GM19328 (cell line): ENCODE measurements at regions not wholly inside any gene's neighbourhood (a gene's known extent, or its start where the extent isn't known, plus 50 kb on each side); places are given as distances from the start of the nearest gene placed in this dataset.
"Not testable (repeated sequence)": the region's sequence is repeated elsewhere in the genome, so short reads cannot be mapped to it uniquely, and the experiment has no call there.

Experiments
- ATAC-seq: cut with Tn5 transposase; IDR thresholded peaks from one replicate; pipeline ENCODE4 v1.9.1; 2021; ENCODE audit warnings: mild to moderate bottlenecking, moderate library complexity; ENCODE audit not compliant: unreplicated experiment

GRCh38 chr10:53356616-53357349 is 584.2 kb upstream of the MBL2 start:
- ATAC-seq, result no peak

- ATAC-seq, result not testable (repeated sequence)
Measured at GRCh38 chr10:53342531-53342930, 569.9 kb upstream of the MBL2 start.

GRCh38 chr10:53338199-53338598 is 565.6 kb upstream of the MBL2 start:
- not testable (repeated sequence) for ATAC-seq

GRCh38 chr10:53335803-53336422 is 563.3 kb upstream of the MBL2 start:
- ATAC-seq, result not testable (repeated sequence)

GRCh38 chr10:53331460-53331859 is 558.9 kb upstream of the MBL2 start:
- ATAC-seq, result no peak

- not testable (repeated sequence) for ATAC-seq
Measured at GRCh38 chr10:53326401-53327305, 554.1 kb upstream of the MBL2 start.

GRCh38 chr10:53325066-53325465 is 552.5 kb upstream of the MBL2 start:
- ATAC-seq, result no peak

GRCh38 chr10:53315709-53316108 is 543.1 kb upstream of the MBL2 start:
- no peak for ATAC-seq

- no peak for ATAC-seq
Measured at GRCh38 chr10:53314876-53315275, 542.3 kb upstream of the MBL2 start.

GRCh38 chr10:53298443-53298842 is 525.9 kb upstream of the MBL2 start:
- no peak for ATAC-seq

- ATAC-seq, result no peak
Measured at GRCh38 chr10:53284615-53285182, 512.1 kb upstream of the MBL2 start.

- ATAC-seq, result no peak
Measured at GRCh38 chr10:53276797-53277196, 504.2 kb upstream of the MBL2 start.

- no peak for ATAC-seq
Measured at GRCh38 chr10:53269482-53269881, 496.9 kb upstream of the MBL2 start.

- no peak for ATAC-seq
Measured at GRCh38 chr10:53260213-53260612, 487.6 kb upstream of the MBL2 start.

- ATAC-seq, result no peak
Measured at GRCh38 chr10:53256623-53257022, 484.0 kb upstream of the MBL2 start.

GRCh38 chr10:53255661-53256205 is 483.1 kb upstream of the MBL2 start:
- no peak for ATAC-seq

- no peak for ATAC-seq
Measured at GRCh38 chr10:53253221-53253620, 480.6 kb upstream of the MBL2 start.

- no peak for ATAC-seq
Measured at GRCh38 chr10:53239873-53240272, 467.3 kb upstream of the MBL2 start.

- ATAC-seq, result no peak
Measured at GRCh38 chr10:53236941-53237340, 464.4 kb upstream of the MBL2 start.

- no peak for ATAC-seq
Measured at GRCh38 chr10:53233749-53234148, 461.2 kb upstream of the MBL2 start.

GRCh38 chr10:53230651-53231050 is 458.1 kb upstream of the MBL2 start:
- ATAC-seq, result no peak
